Astrocyte (in vitro differentiated cells and primary cell): ENCODE measurements at regions not wholly inside any gene's neighbourhood (a gene's known extent, or its start where the extent isn't known, plus 50 kb on each side); places are given as distances from the start of the nearest gene placed in this dataset.

Source experiments
- DNase-seq: peaks from one replicate; pipeline ENCODE4 v3.0.0-alpha.2; 2010; ENCODE audit warnings: low read depth
- FAIRE-seq: peaks from 2 replicates; lab custom pipeline; 2011; peaks lifted over from hg19 to GRCh38; lab: Jason Lieb, UNC
- H2AFZ ChIP-seq: 2 replicates; pipeline ENCODE4 v1.6.0; 2012; ENCODE audit warnings: low read depth, low read length, inconsistent platforms
- H3K27ac ChIP-seq: 2 replicates; pipeline ENCODE4 v1.5.1; 2011; ENCODE audit warnings: low read depth, low read length, inconsistent platforms
- H3K27me3 ChIP-seq: 2 replicates; pipeline ENCODE4 v1.6.0; 2011; ENCODE audit warnings: low read length, inconsistent platforms; ENCODE audit not compliant: insufficient read depth
- H3K36me3 ChIP-seq: 2 replicates; pipeline ENCODE4 v1.5.1; 2011; ENCODE audit warnings: low read length, inconsistent platforms; ENCODE audit not compliant: insufficient read depth
- H3K4me1 ChIP-seq: 2 replicates; pipeline ENCODE4 v1.5.1; 2011; ENCODE audit warnings: low read length, inconsistent platforms; ENCODE audit not compliant: insufficient read depth
- H3K4me2 ChIP-seq: 2 replicates; pipeline ENCODE4 v1.6.0; 2012; ENCODE audit warnings: low read length, inconsistent platforms
- H3K4me3 ChIP-seq: 2 replicates; pipeline ENCODE4 v1.5.1; 2011; ENCODE audit warnings: low read depth, mild to moderate bottlenecking, low read length, inconsistent platforms; ENCODE audit not compliant: insufficient read depth
- H3K79me2 ChIP-seq: 2 replicates; pipeline ENCODE4 v1.6.0; 2012; ENCODE audit warnings: mild to moderate bottlenecking, low read length, inconsistent platforms; ENCODE audit not compliant: insufficient read depth
- H3K9ac ChIP-seq: 2 replicates; pipeline ENCODE4 v1.6.0; 2012; ENCODE audit warnings: mild to moderate bottlenecking, low read length, inconsistent platforms
- H3K9me3 ChIP-seq: 2 replicates; pipeline ENCODE4 v1.5.1; 2012; ENCODE audit warnings: low read depth, mild to moderate bottlenecking, low read length, inconsistent platforms; ENCODE audit not compliant: insufficient read depth
- H4K20me1 ChIP-seq: 2 replicates; pipeline ENCODE4 v1.6.0; 2012; ENCODE audit warnings: low read length, inconsistent platforms; ENCODE audit not compliant: insufficient read depth
- H3K27ac Mint-ChIP-seq: one replicate; pipeline ENCODE4 v1.8.0; 2021; ENCODE audit warnings: mild to moderate bottlenecking, mixed read lengths; ENCODE audit not compliant: unreplicated experiment
- H3K27me3 Mint-ChIP-seq: one replicate; pipeline ENCODE4 v1.8.0; 2021; ENCODE audit warnings: low read depth, mixed read lengths; ENCODE audit not compliant: unreplicated experiment
- H3K36me3 Mint-ChIP-seq: one replicate; pipeline ENCODE4 v1.8.0; 2021; ENCODE audit warnings: low read depth, mixed read lengths; ENCODE audit not compliant: unreplicated experiment
- H3K4me1 Mint-ChIP-seq: one replicate; pipeline ENCODE4 v1.8.0; 2021; ENCODE audit warnings: low read depth, mixed read lengths; ENCODE audit not compliant: unreplicated experiment
- H3K4me3 Mint-ChIP-seq: one replicate; pipeline ENCODE4 v1.8.0; 2021; ENCODE audit warnings: mild to moderate bottlenecking, moderate library complexity, mixed read lengths; ENCODE audit not compliant: unreplicated experiment
- H3K9me3 Mint-ChIP-seq: one replicate; pipeline ENCODE4 v1.8.0; 2021; ENCODE audit warnings: mild to moderate bottlenecking, mixed read lengths; ENCODE audit not compliant: unreplicated experiment
- CTCF ChIP-seq: IDR thresholded peaks from 2 replicates; pipeline ENCODE4 v1.5.1; 2011; ENCODE audit warnings: low read depth, mild to moderate bottlenecking, inconsistent platforms, low read length, moderate library complexity; ENCODE audit not compliant: insufficient read depth
- EZH2 ChIP-seq: IDR thresholded peaks from 2 replicates; pipeline ENCODE4 v1.6.1; 2012; ENCODE audit warnings: mild to moderate bottlenecking, low read length, inconsistent platforms; ENCODE audit not compliant: insufficient read depth

GRCh38 chr17:77580531-77581270, 377.8 kb upstream of the TNRC6C start:
- no peak overlapping the region for H3K4me3 Mint-ChIP-seq
- DNase-seq, result no peak
- Histone ChIP-seq H3K36me3 (no peaks in the 10 kb centered on the region), H4K20me1 (no peaks in the 10 kb centered on the region), H3K27ac (no peak overlapping the region), H3K4me1 (no peaks in the 10 kb centered on the region), H3K9ac (no peak overlapping the region), H3K9me3 (peaks cover 4% of the 10 kb centered on the region), H3K79me2 (no peaks in the 10 kb centered on the region), H3K27me3 (peaks cover 12% of the 10 kb centered on the region), H3K4me2 (no peak overlapping the region), H2AFZ (no peak overlapping the region), H3K4me3 (no peak overlapping the region)
- peaks cover 6% of the 10 kb centered on the region for H3K4me1 Mint-ChIP-seq
- peak overlapping the region; percentile 53 for H3K27ac Mint-ChIP-seq
- no peaks in the 10 kb centered on the region for H3K9me3 Mint-ChIP-seq
- peaks cover 22% of the 10 kb centered on the region for H3K27me3 Mint-ChIP-seq
- TF ChIP-seq EZH2, result no peak
- TF ChIP-seq CTCF, result no peak
- no peak for FAIRE-seq
- H3K36me3 Mint-ChIP-seq, result no peaks in the 10 kb centered on the region

- Histone ChIP-seq H3K4me3 (no peak overlapping the region), H3K36me3 (no peaks in the 10 kb centered on the region), H3K27ac (no peak overlapping the region), H2AFZ (no peak overlapping the region), H3K9me3 (peaks cover 4% of the 10 kb centered on the region), H3K79me2 (no peaks in the 10 kb centered on the region), H4K20me1 (no peaks in the 10 kb centered on the region), H3K4me1 (no peaks in the 10 kb centered on the region), H3K27me3 (peaks cover 7% of the 10 kb centered on the region), H3K9ac (no peak overlapping the region), H3K4me2 (no peak overlapping the region)
- Mint-ChIP-seq H3K27ac (no peak overlapping the region), H3K27me3 (peaks cover 22% of the 10 kb centered on the region), H3K36me3 (no peaks in the 10 kb centered on the region), H3K4me3 (no peak overlapping the region), H3K4me1 (peaks cover 6% of the 10 kb centered on the region), H3K9me3 (peaks cover under 1% of the 10 kb centered on the region)
- FAIRE-seq, result no peak
- peak; percentile 36 for DNase-seq
- TF ChIP-seq CTCF, result no peak
- no peak for TF ChIP-seq EZH2
These were observed 377.0 kb upstream of the TNRC6C start for GRCh38 chr17:77581480-77581879.

- peaks cover 9% of the 10 kb centered on the region for H3K27me3 Mint-ChIP-seq
- H3K36me3 Mint-ChIP-seq, result no peaks in the 10 kb centered on the region
- H3K36me3 ChIP-seq, result no peaks in the 10 kb centered on the region
- peaks cover 2% of the 10 kb centered on the region for H3K27me3 ChIP-seq
- H3K4me3 ChIP-seq, result no peak overlapping the region
- no peak overlapping the region for H3K27ac Mint-ChIP-seq
- no peak overlapping the region for H3K4me2 ChIP-seq
- no peaks in the 10 kb centered on the region for H3K79me2 ChIP-seq
- no peak overlapping the region for H3K27ac ChIP-seq
- no peaks in the 10 kb centered on the region for H4K20me1 ChIP-seq
- H3K4me3 Mint-ChIP-seq, result no peak overlapping the region
- DNase-seq (no peak), FAIRE-seq (no peak)
- H3K9me3 ChIP-seq, result peaks cover 4% of the 10 kb centered on the region
- peaks cover 13% of the 10 kb centered on the region for H3K9me3 Mint-ChIP-seq
- peaks cover 6% of the 10 kb centered on the region for H3K4me1 Mint-ChIP-seq
- no peak for TF ChIP-seq CTCF
- no peak for TF ChIP-seq EZH2
- H3K4me1 ChIP-seq, result no peaks in the 10 kb centered on the region
- no peak overlapping the region for H2AFZ ChIP-seq
- no peak overlapping the region for H3K9ac ChIP-seq
These were observed 373.2 kb upstream of the TNRC6C start for GRCh38 chr17:77585142-77585860.
